Activated CD8-positive, alpha-beta T cell treated with anti-CD3 and anti-CD28 coated beads for 36 hours (primary cell): ENCODE measurements at regions not wholly inside any gene's neighbourhood (a gene's known extent, or its start where the extent isn't known, plus 50 kb on each side); places are given as distances from the start of the nearest gene placed in this dataset.

ENCODE experiments used
- ATAC-seq: fragments of 200-7000 bp; cut with Tn5 transposase; one replicate; pipeline ENCODE4 v1.10.0; 2021; ENCODE audit warnings: mild to moderate bottlenecking, moderate library complexity
- CTCF ChIA-PET: fragments of 350-600 bp; sonication (Branson Sonifier 250); formaldehyde crosslinking; loops from one replicate; lab custom pipeline; 2021; ENCODE audit warnings: antibody characterized with exemption; lab: Charles Lee
- POLR2A ChIA-PET: fragments of 350-600 bp; sonication (Branson Sonifier 250); formaldehyde crosslinking; loops from one replicate; lab custom pipeline; 2021; ENCODE audit warnings: antibody characterized with exemption; lab: Charles Lee
- DNase-seq: peaks from one replicate; pipeline ENCODE4 v3.0.0-alpha.2; 2020
- H3K27ac Mint-ChIP-seq: one replicate; pipeline ENCODE4 v1.8.0; 2021; ENCODE audit warnings: mild to moderate bottlenecking, mixed read lengths
- H3K27me3 Mint-ChIP-seq: one replicate; pipeline ENCODE4 v1.8.0; 2021; ENCODE audit warnings: mixed read lengths
- H3K36me3 Mint-ChIP-seq: one replicate; pipeline ENCODE4 v1.8.0; 2021; ENCODE audit warnings: low read depth, mixed read lengths
- H3K4me1 Mint-ChIP-seq: one replicate; pipeline ENCODE4 v1.8.0; 2021; ENCODE audit warnings: low read depth, mixed read lengths
- H3K4me3 Mint-ChIP-seq: one replicate; pipeline ENCODE4 v1.8.0; 2021; ENCODE audit warnings: mild to moderate bottlenecking, moderate library complexity, mixed read lengths
- H3K9me3 Mint-ChIP-seq: one replicate; pipeline ENCODE4 v1.8.0; 2021; ENCODE audit warnings: mixed read lengths
- intact Hi-C: fragments of 100-400 bp; cut with micrococcal nuclease; formaldehyde crosslinking; loops from one replicate; pipeline ENCODE4 v1.10.0; 2022
- TF ChIP-seq, protein P1 (sequence below): fragments of 200-600 bp; IDR thresholded peaks from one replicate; pipeline ENCODE4 v1.8.0; 2022; ENCODE audit warnings: antibody characterized with exemption, mild to moderate bottlenecking

DNA sequence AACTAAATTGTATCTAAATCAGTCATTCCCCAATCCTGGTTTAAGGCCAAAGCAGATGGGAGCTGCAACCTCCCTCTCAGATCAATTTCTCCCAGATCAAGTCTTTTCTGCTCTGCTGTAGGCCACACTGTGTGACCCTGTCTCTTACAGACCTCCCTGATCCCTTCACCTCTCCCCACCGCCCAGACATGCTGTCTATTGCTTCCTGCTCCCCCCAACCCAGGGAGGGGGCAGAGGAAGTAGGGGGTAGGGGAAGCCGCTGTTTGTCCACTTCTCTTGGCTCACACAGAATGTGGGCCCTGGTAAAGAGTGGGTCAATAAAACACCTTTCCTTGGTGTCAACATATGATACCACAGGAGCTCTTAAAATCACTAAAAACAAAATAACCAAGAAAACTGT is 226.3 kb downstream of the ENC1 start:
- no peak for ATAC-seq
- Mint-ChIP-seq H3K27ac (no peak overlapping the region), H3K27me3 (peaks cover 8% of the 10 kb centered on the region), H3K9me3 (no peaks in the 10 kb centered on the region), H3K4me1 (no peaks in the 10 kb centered on the region), H3K4me3 (no peak overlapping the region), H3K36me3 (no peaks in the 10 kb centered on the region)
- ChIA-PET CTCF (no interaction called here), POLR2A (no interaction called here)
- intact Hi-C loops, result no loop called here
- DNase-seq, result no peak
- TF ChIP-seq, protein P1, sequence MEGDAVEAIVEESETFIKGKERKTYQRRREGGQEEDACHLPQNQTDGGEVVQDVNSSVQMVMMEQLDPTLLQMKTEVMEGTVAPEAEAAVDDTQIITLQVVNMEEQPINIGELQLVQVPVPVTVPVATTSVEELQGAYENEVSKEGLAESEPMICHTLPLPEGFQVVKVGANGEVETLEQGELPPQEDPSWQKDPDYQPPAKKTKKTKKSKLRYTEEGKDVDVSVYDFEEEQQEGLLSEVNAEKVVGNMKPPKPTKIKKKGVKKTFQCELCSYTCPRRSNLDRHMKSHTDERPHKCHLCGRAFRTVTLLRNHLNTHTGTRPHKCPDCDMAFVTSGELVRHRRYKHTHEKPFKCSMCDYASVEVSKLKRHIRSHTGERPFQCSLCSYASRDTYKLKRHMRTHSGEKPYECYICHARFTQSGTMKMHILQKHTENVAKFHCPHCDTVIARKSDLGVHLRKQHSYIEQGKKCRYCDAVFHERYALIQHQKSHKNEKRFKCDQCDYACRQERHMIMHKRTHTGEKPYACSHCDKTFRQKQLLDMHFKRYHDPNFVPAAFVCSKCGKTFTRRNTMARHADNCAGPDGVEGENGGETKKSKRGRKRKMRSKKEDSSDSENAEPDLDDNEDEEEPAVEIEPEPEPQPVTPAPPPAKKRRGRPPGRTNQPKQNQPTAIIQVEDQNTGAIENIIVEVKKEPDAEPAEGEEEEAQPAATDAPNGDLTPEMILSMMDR, result no peak

DNA sequence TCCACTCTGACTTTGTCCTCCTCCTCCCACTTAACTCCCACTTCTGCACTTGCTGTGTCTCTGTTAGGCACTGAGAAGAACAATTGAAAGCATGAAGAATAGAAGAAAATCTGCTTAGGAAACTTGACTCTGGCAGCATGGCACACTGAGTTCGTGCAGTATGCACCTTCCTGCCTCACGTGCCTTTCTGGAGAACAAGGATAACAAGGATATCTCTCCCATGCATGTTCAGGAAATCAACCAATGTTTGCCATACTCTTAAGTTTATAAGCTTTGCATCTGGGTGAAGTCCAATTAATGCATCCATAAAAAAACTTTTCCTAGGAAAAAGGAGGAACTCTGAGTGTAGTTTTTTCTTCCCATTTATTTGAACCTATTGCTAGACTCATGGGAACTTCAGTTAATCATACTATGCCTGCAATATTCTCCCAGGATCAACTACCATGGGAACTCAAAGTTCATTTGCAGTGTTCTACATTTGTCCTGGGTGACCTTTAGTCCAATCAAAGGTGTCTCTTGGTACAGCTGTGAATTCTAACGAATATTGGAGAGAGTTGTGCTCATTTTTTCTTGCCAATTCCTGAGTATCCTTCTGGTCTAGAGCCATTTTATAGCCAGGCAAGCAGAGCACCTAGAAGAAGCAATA is 227.0 kb downstream of the ENC1 start:
- Mint-ChIP-seq H3K36me3 (no peaks in the 10 kb centered on the region), H3K4me1 (no peaks in the 10 kb centered on the region), H3K27ac (no peak overlapping the region), H3K27me3 (peaks cover 7% of the 10 kb centered on the region), H3K4me3 (no peak overlapping the region), H3K9me3 (no peaks in the 10 kb centered on the region)
- intact Hi-C loops, result no loop called here
- ChIA-PET CTCF (no interaction called here), POLR2A (no interaction called here)
- ATAC-seq, result no peak
- no peak for DNase-seq
- TF ChIP-seq, protein P1, result no peak

DNA sequence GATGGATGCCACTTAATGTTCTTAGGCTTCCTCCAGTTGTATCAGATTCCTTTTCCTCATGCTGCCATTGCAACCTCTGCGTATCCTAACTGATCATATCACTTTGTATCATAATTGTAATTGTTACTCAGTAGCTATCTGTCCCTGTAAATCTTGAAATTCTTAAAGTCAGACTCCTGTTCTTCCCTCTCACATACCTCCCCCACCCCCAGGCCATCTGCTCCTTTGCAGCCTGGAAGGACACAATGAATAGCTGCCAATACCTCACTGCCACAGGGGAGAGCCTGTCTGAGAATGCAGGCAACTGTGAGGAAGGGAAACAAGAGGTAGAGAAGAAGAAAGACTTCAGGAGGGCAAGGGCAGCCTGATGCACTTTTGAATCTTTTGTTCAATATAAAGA is 228.5 kb downstream of the ENC1 start:
- Mint-ChIP-seq H3K36me3 (no peaks in the 10 kb centered on the region), H3K27me3 (peaks cover 6% of the 10 kb centered on the region)
- no peak for ATAC-seq

DNA sequence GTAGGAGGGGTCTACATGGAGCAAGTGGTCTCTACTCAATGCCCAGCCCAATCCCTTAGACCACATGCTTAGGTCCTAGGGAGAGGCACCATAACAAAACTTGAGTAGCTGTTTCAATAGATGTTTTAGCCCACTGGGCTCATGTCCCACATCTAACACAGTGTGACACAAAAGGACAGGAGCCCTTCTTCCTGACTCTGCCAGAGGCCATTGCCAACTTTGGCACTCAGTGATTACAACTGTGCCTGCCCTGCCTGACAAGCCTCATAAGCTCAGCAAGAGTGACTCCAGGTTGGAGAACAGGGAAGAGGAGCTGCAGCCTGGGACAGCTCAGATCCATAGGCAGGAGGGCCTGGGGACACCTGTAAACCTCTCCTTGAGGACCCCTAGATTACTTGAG is 230.8 kb downstream of the ENC1 start:
- H3K4me3 Mint-ChIP-seq, result no peak overlapping the region
- TF ChIP-seq, protein P1, result no peak
- ATAC-seq, result no peak
- H3K27ac Mint-ChIP-seq, result no peak overlapping the region
- H3K4me1 Mint-ChIP-seq, result no peaks in the 10 kb centered on the region
- H3K27me3 Mint-ChIP-seq, result peaks cover 4% of the 10 kb centered on the region
- DNase-seq, result no peak
- ChIA-PET CTCF (no interaction called here), POLR2A (no interaction called here)
- no peaks in the 10 kb centered on the region for H3K9me3 Mint-ChIP-seq
- intact Hi-C loops, result no loop called here
- no peaks in the 10 kb centered on the region for H3K36me3 Mint-ChIP-seq

More for the DNA sequence above, 228.5 kb downstream of the ENC1 start:
- no peaks in the 10 kb centered on the region for H3K9me3 Mint-ChIP-seq
- TF ChIP-seq, protein P1, result no peak
- ChIA-PET CTCF (no interaction called here), POLR2A (no interaction called here)
- no peak for DNase-seq
- no peak overlapping the region for H3K4me3 Mint-ChIP-seq
- no peaks in the 10 kb centered on the region for H3K4me1 Mint-ChIP-seq
- no peak overlapping the region for H3K27ac Mint-ChIP-seq
- intact Hi-C loops, result no loop called here

DNA sequence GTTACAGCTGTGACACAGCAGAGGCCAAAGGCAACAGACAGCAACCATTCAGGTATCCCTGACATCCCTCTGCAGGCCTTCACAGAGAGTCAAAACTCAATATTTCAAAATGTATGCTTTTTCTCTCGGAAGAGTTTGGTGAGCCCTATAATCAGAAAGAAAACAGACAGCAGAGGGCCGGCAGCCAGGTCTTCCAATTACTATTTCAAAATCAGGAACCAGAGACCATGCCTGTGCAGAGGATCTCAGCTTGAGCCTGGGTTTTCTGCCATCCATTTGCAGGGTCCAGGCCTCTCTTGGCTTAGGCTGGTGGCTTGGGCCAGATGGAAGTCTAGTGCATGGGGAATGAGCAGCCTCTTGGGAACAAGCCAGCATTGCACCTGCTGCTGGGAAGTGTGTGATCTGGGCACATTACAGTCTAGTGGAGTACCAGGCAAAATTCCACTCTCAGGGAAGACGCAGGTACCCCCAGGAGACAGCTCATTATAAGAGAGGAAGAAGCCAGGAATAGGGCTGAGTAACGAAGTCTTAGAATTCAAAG is 231.3 kb downstream of the ENC1 start:
- Mint-ChIP-seq H3K4me1 (no peaks in the 10 kb centered on the region), H3K4me3 (no peak overlapping the region), H3K36me3 (no peaks in the 10 kb centered on the region), H3K27ac (no peak overlapping the region), H3K9me3 (no peaks in the 10 kb centered on the region), H3K27me3 (peaks cover 4% of the 10 kb centered on the region)
- TF ChIP-seq, protein P1, result no peak
- intact Hi-C loops, result no loop called here
- ChIA-PET CTCF (no interaction called here), POLR2A (no interaction called here)
- DNase-seq, result no peak
- no peak for ATAC-seq
